ENCODE measurements at regions not wholly inside any gene's neighbourhood (a gene's known extent, or its start where the extent isn't known, plus 50 kb on each side); places are given as distances from the start of the nearest gene placed in this dataset.

- Histone ChIP-seq H3K9me3 (no peaks in the 10 kb centered on the region; the same call in 1 of the 2 replicates), H3K4me3 (ENCODE audit: low read depth, low read length) (no peak overlapping the region), H3K36me3 (no peaks in the 10 kb centered on the region), H3K4me1 (no peaks in the 10 kb centered on the region), H3K27me3 (no peaks in the 10 kb centered on the region)
- no peak for DNase-seq
- TF ChIP-seq, protein P1, sequence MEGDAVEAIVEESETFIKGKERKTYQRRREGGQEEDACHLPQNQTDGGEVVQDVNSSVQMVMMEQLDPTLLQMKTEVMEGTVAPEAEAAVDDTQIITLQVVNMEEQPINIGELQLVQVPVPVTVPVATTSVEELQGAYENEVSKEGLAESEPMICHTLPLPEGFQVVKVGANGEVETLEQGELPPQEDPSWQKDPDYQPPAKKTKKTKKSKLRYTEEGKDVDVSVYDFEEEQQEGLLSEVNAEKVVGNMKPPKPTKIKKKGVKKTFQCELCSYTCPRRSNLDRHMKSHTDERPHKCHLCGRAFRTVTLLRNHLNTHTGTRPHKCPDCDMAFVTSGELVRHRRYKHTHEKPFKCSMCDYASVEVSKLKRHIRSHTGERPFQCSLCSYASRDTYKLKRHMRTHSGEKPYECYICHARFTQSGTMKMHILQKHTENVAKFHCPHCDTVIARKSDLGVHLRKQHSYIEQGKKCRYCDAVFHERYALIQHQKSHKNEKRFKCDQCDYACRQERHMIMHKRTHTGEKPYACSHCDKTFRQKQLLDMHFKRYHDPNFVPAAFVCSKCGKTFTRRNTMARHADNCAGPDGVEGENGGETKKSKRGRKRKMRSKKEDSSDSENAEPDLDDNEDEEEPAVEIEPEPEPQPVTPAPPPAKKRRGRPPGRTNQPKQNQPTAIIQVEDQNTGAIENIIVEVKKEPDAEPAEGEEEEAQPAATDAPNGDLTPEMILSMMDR (IDR thresholded peaks at IDR 0.05; ENCODE audit: low read depth, low read length): no peak
These were observed 668.7 kb upstream of the CPEB2 start for GRCh38 chr4:14333616-14334015.

DNA sequence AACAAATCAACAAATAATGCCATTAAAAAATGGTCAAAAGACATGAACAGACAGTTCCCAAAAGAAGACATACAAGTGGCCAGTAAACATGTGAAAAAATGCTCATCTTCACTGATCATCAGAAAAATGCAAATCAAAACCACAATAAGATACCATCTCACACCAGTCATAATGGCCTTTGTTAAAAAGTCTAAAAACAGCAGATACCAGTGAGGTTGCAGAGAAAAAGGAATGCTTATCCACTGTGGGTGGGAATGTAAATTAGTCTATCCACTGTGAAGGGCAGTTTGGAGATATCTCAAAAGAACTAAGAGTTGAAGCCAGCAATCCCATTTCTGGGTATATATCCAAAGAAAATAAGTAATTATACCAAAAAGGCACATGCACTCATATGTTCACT lies 668.1 kb upstream of the CPEB2 start:
- no peak for DNase-seq
- H3K9me3 ChIP-seq: no peaks in the 10 kb centered on the region; the same call in 1 of the 2 replicates
- H3K4me1 ChIP-seq: no peaks in the 10 kb centered on the region
- H3K36me3 ChIP-seq: no peaks in the 10 kb centered on the region
- H3K4me3 ChIP-seq (ENCODE audit: low read depth, low read length): no peak overlapping the region
- H3K27me3 ChIP-seq: no peaks in the 10 kb centered on the region
- TF ChIP-seq, protein P1 (IDR thresholded peaks at IDR 0.05; ENCODE audit: low read depth, low read length): no peak

DNA sequence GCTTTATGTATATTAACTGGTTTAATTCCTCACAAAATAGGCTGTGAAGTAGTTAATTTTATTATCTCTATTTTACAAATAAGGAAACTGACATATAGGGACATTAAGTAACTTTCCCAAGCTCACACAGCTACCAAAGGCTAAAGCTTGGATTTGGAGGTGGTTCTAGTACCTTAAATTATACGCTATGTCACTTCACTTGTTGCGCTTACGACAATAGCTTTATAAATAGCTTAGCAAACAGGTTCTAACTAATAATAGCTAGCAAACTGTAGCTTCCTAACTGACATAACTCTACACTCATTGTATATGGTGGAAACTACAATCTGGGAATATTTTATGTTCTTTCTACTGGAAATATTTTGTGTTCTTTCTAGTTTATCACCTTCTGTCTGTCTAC lies 666.4 kb upstream of the CPEB2 start:
- DNase-seq: no peak
- TF ChIP-seq, protein P1 (IDR thresholded peaks at IDR 0.05; ENCODE audit: low read depth, low read length): no peak
- Histone ChIP-seq H3K36me3 (no peaks in the 10 kb centered on the region), H3K9me3 (no peaks in the 10 kb centered on the region; the same call in 1 of the 2 replicates), H3K4me1 (no peaks in the 10 kb centered on the region), H3K4me3 (ENCODE audit: low read depth, low read length) (no peak overlapping the region), H3K27me3 (no peaks in the 10 kb centered on the region)

DNA sequence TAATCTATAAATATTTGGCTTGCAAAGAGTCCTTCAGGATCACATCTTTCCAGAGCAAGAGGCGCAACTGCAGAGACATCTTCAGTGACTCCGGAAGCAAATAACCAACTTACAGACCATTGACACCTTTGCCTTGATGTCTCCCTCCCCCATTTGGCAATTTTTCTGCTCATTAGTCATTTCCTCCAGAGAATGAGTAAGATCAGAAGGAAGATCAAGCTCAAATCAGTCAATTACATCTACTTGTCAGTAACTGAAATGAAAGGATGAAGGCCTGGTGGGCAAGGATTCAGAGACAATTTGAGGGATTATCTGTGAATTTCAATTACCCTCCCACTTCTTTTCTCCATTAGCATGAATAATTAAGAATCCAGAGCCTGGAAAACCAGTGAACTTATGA lies 665.6 kb upstream of the CPEB2 start:
- no peaks in the 10 kb centered on the region; the same call in 1 of the 2 replicates for H3K9me3 ChIP-seq
- TF ChIP-seq, protein P1 (IDR thresholded peaks at IDR 0.05; ENCODE audit: low read depth, low read length): no peak
- no peaks in the 10 kb centered on the region for H3K4me1 ChIP-seq
- H3K4me3 ChIP-seq (ENCODE audit: low read depth, low read length): no peak overlapping the region
- no peak for DNase-seq
- no peaks in the 10 kb centered on the region for H3K36me3 ChIP-seq
- H3K27me3 ChIP-seq: no peaks in the 10 kb centered on the region

DNA sequence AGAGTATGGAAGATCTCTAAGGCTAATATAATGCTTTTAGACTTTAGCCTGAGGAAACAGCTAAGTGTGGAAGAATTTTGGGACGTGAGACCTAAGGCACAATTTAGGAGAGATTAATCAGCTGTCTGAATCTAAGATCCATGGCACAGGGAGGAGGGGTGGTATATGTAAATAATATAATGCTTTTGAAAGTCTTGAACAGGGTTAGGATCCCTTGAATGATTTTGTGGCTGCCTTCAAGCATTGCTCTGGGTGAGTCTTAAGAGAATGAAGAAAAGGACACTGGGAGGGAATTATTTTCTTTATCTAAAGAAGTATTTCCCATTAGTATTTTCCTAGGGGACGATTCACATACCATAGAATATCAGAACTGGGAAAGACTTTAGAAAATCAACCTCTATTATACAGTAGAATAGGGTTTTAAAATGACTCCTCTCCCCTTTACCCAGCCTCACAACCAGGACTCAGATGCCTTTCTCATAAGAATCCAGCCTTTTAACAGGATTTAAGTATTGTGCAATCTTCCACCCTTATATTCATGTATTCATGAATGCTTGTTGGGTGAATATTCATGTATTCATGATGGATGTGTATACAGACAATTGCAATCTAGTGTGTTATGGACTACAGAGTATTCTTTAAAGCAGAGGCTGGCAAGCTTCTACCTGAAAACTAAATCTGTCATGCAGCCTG lies 664.2 kb upstream of the CPEB2 start:
- no peaks in the 10 kb centered on the region for H3K36me3 ChIP-seq
- TF ChIP-seq, protein P1 (IDR thresholded peaks at IDR 0.05; ENCODE audit: low read depth, low read length): no peak

GRCh38 chr4:14338585-14339265 lies 663.6 kb upstream of the CPEB2 start:
- DNase-seq: no peak
- Histone ChIP-seq H3K9me3 (no peaks in the 10 kb centered on the region; the same call in 1 of the 2 replicates), H3K4me3 (ENCODE audit: low read depth, low read length) (no peak overlapping the region), H3K36me3 (no peaks in the 10 kb centered on the region), H3K4me1 (no peaks in the 10 kb centered on the region), H3K27me3 (no peaks in the 10 kb centered on the region)
- TF ChIP-seq, protein P1 (IDR thresholded peaks at IDR 0.05; ENCODE audit: low read depth, low read length): no peak

More for the DNA sequence above, 664.2 kb upstream of the CPEB2 start:
- no peaks in the 10 kb centered on the region for H3K27me3 ChIP-seq
- no peaks in the 10 kb centered on the region; the same call in 1 of the 2 replicates for H3K9me3 ChIP-seq
- DNase-seq: no peak
- no peak overlapping the region for H3K4me3 ChIP-seq (ENCODE audit: low read depth, low read length)
- H3K4me1 ChIP-seq: no peaks in the 10 kb centered on the region

Measured in BE2C (cell line).